ENCODE measurements at regions not wholly inside any gene's neighbourhood (a gene's known extent, or its start where the extent isn't known, plus 50 kb on each side); places are given as distances from the start of the nearest gene placed in this dataset.

DNA sequence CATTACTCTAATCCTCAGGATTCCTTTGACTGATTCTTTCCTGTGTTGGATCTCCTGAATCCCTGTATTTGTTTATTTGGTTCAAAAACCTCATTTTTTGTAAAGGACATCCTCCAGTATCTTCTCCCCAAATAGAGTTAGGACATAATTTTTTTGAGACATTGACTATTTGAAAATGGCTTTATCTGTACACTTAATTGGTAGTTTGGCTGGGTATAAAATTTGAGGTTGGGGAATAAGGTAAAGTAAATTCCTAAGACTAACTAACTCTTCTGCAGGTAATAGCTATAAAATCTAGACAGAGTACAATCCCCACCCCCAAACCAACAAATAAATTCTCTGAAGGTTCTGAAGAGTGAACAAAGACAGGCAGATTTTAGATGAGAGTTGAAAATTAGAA lies 114.4 kb downstream of the CTTN start:
- Mint-ChIP-seq H3K36me3 (peaks cover 5% of the 10 kb centered on the region), H3K4me3 (no peak overlapping the region), H3K27me3 (peaks cover 14% of the 10 kb centered on the region), H3K4me1 (ENCODE audit: low read depth) (no peaks in the 10 kb centered on the region), H3K27ac (no peak overlapping the region), H3K9me3 (peaks cover 26% of the 10 kb centered on the region)
- ChIA-PET POLR2A (no interaction called here), CTCF (no interaction called here)
- no peak for DNase-seq
- intact Hi-C loops (cut with micrococcal nuclease) = no loop called here

GRCh38 chr11:70517203-70517602 lies 118.9 kb downstream of the CTTN start:
- ChIA-PET CTCF (no interaction called here), POLR2A (no interaction called here)
- Mint-ChIP-seq H3K4me1 (ENCODE audit: low read depth) (no peaks in the 10 kb centered on the region), H3K27me3 (peaks cover 17% of the 10 kb centered on the region), H3K36me3 (peaks cover 1% of the 10 kb centered on the region), H3K4me3 (no peak overlapping the region), H3K27ac (no peak overlapping the region), H3K9me3 (peaks cover 18% of the 10 kb centered on the region)
- intact Hi-C loops (cut with micrococcal nuclease) = no loop called here
- DNase-seq = no peak

DNA sequence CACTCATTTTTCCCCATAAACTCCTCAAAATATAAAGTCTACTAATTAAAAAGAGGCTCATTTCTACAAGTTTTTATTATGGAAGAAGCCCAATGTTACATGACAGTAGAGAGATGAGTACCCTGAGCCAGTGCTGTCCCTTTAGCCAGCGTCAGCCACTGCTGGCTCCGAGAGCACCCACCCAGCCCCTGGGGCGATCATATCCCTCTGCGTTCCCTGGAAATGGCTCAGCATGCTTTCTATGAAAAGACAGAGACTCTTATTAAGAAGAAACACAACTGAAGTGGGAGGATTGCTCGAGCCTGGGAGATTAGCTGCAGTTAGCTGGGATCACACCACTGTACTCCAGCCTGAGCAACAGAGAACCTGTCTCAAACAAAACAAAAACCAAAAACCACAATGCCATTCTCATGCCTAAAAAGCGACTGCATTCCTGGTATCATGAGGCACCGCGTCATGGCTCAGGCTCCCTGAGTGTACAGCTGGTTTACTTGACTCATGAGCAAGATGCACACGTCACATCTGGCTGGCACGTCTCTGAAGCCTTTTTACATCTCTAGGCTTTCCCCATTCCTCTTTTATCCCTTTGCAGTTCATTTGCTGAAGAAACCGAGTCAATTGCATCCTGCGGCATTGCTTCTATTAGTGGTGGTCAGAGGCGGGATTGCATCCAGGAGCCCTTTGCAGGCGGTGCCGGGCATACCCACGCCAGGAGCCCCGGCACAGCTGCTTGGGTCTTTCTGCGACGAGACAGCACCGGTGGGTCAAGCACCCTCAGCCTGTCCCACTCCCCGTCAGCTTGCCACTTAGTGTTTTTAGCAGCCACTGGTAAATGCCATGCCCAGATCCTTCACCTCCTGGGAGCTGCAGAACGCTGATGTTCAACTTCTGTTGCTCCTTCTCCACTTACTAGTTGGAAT lies 119.9 kb downstream of the CTTN start:
- no peak overlapping the region for H3K4me3 Mint-ChIP-seq
- ChIA-PET POLR2A (no interaction called here), CTCF (no interaction called here)
- H3K4me1 Mint-ChIP-seq (ENCODE audit: low read depth) = no peaks in the 10 kb centered on the region
- intact Hi-C loops (cut with micrococcal nuclease) = no loop called here
- no peak overlapping the region for H3K27ac Mint-ChIP-seq
- peaks cover 20% of the 10 kb centered on the region for H3K27me3 Mint-ChIP-seq
- no peaks in the 10 kb centered on the region for H3K36me3 Mint-ChIP-seq
- peaks cover 8% of the 10 kb centered on the region for H3K9me3 Mint-ChIP-seq
- DNase-seq = no peak

DNA sequence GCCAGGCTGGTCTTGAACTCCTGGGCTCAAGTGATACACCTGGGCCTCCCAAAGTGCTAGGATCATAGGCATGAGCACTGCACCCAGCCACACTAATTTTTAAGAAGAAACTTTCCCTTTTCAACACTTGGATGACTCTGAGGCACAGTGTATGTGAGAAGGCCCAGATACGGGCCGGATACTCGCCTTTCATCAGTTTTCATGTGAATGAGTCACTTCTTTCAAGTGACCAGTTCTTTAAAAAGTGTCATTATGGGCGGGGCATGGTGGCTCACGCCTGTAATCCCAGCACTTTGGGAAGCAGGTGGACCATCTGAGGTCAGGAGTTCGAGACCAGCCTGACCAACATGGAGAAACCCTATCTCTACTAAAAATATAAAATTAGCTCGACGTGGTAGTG lies 120.8 kb downstream of the CTTN start:
- DNase-seq = no peak
- no peak overlapping the region for H3K4me3 Mint-ChIP-seq
- intact Hi-C loops (cut with micrococcal nuclease) = no loop called here

GRCh38 chr11:70521475-70522308 lies 123.4 kb downstream of the CTTN start:
- intact Hi-C loops (cut with micrococcal nuclease) = no loop called here
- H3K9me3 Mint-ChIP-seq = no peaks in the 10 kb centered on the region
- H3K4me1 Mint-ChIP-seq (ENCODE audit: low read depth) = no peaks in the 10 kb centered on the region
- no peak for DNase-seq
- H3K4me3 Mint-ChIP-seq = no peak overlapping the region
- ChIA-PET POLR2A (no interaction called here), CTCF (no interaction called here)
- H3K36me3 Mint-ChIP-seq = no peaks in the 10 kb centered on the region
- peaks cover 23% of the 10 kb centered on the region for H3K27me3 Mint-ChIP-seq
- no peak overlapping the region for H3K27ac Mint-ChIP-seq

More for the DNA sequence above, 120.8 kb downstream of the CTTN start:
- Mint-ChIP-seq H3K9me3 (peaks cover 3% of the 10 kb centered on the region), H3K36me3 (no peaks in the 10 kb centered on the region), H3K4me1 (ENCODE audit: low read depth) (no peaks in the 10 kb centered on the region), H3K27ac (no peak overlapping the region), H3K27me3 (peaks cover 24% of the 10 kb centered on the region)
- CTCF ChIA-PET = no interaction called here
- POLR2A ChIA-PET = no interaction called here

DNA sequence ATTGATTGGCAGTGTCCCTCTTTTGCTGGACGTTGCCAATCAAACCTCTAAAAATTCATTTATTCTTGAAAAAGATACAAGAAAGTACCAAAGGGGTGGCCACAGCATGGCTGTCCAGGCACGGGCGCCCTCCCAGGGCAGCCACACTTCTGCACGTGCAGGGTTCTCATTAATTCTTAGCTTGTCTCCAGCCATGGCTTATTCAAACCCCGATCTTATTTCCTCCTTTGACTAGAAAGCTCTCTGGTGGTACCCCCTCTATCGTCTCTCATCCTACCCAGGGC lies 123.9 kb downstream of the CTTN start:
- ChIA-PET POLR2A (no interaction called here), CTCF (no interaction called here)
- Mint-ChIP-seq H3K4me3 (no peak overlapping the region), H3K27ac (no peak overlapping the region), H3K27me3 (peaks cover 23% of the 10 kb centered on the region), H3K4me1 (ENCODE audit: low read depth) (no peaks in the 10 kb centered on the region), H3K9me3 (no peaks in the 10 kb centered on the region), H3K36me3 (no peaks in the 10 kb centered on the region)
- DNase-seq = no peak
- intact Hi-C loops (cut with micrococcal nuclease) = no loop called here

- CTCF ChIA-PET = no interaction called here
- peaks cover 23% of the 10 kb centered on the region for H3K27me3 Mint-ChIP-seq
- intact Hi-C loops (cut with micrococcal nuclease) = no loop called here
- DNase-seq = no peak
- no peak overlapping the region for H3K27ac Mint-ChIP-seq
- no peaks in the 10 kb centered on the region for H3K9me3 Mint-ChIP-seq
- H3K4me1 Mint-ChIP-seq (ENCODE audit: low read depth) = no peaks in the 10 kb centered on the region
- no peaks in the 10 kb centered on the region for H3K36me3 Mint-ChIP-seq
- no peak overlapping the region for H3K4me3 Mint-ChIP-seq
- POLR2A ChIA-PET = no interaction called here
These were observed 124.4 kb downstream of the CTTN start for GRCh38 chr11:70522593-70523311.

GRCh38 chr11:70523384-70524095 lies 125.2 kb downstream of the CTTN start:
- no peaks in the 10 kb centered on the region for H3K4me1 Mint-ChIP-seq (ENCODE audit: low read depth)
- H3K36me3 Mint-ChIP-seq = no peaks in the 10 kb centered on the region
- DNase-seq = no peak
- no peak overlapping the region for H3K4me3 Mint-ChIP-seq
- ChIA-PET CTCF (no interaction called here), POLR2A (no interaction called here)
- intact Hi-C loops (cut with micrococcal nuclease) = no loop called here
- no peak overlapping the region for H3K27ac Mint-ChIP-seq
- peaks cover 23% of the 10 kb centered on the region for H3K27me3 Mint-ChIP-seq
- H3K9me3 Mint-ChIP-seq = no peaks in the 10 kb centered on the region

DNA sequence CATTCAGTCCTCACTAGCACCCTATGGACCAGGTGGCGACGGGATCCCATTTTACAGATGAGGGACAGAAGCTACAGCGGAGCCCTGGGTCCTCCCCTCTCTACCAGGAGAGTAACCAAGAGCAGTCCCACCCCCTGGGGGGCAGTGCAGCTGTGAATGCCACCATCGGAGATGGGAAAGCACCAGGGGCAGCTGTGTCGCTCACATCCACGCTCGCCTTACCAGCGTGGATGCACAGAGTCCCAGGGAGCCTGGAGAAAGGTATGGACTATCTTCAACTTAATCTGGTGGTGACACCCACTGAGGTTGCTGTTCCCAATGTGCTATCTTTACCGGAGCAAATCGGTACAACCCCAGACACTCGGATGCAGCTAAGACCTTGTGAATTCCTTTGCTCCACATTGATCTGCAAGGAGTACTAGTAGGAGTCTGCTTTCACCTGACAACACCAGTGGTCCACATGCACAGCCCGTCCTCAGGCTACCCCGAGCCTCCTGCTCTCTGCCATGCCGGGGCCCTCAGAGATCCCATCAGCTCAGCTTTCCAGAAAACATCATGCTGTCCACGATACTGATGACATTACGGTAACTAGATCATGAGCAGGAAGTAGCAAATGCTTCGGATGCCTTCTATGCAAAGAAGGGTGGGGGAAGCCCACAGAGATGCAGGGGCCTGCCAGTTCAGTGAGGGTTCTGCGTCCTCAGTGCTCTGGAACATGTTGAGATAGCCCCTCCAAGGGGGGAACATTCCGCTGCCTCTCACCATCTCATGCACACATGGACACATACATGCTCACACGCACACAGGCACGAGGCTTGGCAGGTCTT lies 126.0 kb downstream of the CTTN start:
- no peaks in the 10 kb centered on the region for H3K4me1 Mint-ChIP-seq (ENCODE audit: low read depth)
- ChIA-PET POLR2A (no interaction called here), CTCF (no interaction called here)
- no peaks in the 10 kb centered on the region for H3K9me3 Mint-ChIP-seq
- peaks cover 23% of the 10 kb centered on the region for H3K27me3 Mint-ChIP-seq
- DNase-seq = no peak
- H3K4me3 Mint-ChIP-seq = no peak overlapping the region
- intact Hi-C loops (cut with micrococcal nuclease) = no loop called here
- H3K27ac Mint-ChIP-seq = no peak overlapping the region
- H3K36me3 Mint-ChIP-seq = no peaks in the 10 kb centered on the region

DNA sequence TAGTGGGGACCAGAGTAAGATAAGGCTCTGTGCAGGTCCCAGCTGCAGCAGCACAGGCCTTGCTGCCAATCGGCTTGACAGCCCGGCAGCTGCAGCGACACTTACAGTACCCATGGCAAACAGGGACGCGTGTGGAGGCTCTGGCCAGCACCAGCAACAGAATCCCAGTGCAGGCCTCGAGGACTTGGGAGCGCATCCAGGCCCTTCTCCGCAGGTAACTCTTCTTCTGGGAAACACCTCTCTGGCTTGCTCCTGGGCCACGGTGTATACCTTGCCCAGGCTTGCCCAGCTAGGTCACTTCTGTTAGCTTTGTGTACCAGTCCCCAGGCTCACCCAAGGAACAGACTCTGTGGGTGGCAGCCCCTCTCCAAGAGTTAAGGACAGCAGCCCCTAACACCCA lies 126.7 kb downstream of the CTTN start:
- no peak overlapping the region for H3K4me3 Mint-ChIP-seq
- no peaks in the 10 kb centered on the region for H3K4me1 Mint-ChIP-seq (ENCODE audit: low read depth)
- intact Hi-C loops (cut with micrococcal nuclease) = no loop called here

DNA sequence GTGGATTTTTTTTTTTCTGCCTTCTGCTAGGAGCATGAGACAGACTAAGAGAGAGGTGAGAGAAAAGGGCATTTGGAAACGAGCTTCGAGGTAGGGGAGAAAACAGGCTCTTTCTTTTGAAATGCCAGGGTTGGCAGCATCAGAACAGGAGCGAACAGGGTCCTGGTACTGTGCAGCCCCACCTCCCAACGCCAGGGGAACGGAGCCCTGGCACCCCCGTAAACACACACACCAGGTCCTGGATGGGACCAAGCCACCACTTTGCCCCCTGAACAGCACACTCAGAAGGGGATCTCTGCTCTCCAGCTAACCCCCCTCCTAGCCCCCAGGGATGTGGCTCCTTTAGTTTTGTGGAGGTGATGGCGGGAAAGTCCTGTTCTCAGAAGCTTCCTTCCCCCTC lies 127.1 kb downstream of the CTTN start:
- H3K36me3 Mint-ChIP-seq = no peaks in the 10 kb centered on the region
- DNase-seq = no peak
- H3K27ac Mint-ChIP-seq = no peak overlapping the region
- intact Hi-C loops (cut with micrococcal nuclease) = no loop called here
- CTCF ChIA-PET = no interaction called here
- H3K4me1 Mint-ChIP-seq (ENCODE audit: low read depth) = no peaks in the 10 kb centered on the region
- no peaks in the 10 kb centered on the region for H3K9me3 Mint-ChIP-seq
- H3K27me3 Mint-ChIP-seq = peaks cover 22% of the 10 kb centered on the region
- H3K4me3 Mint-ChIP-seq = no peak overlapping the region
- POLR2A ChIA-PET = no interaction called here

More for the DNA sequence above, 126.7 kb downstream of the CTTN start:
- CTCF ChIA-PET = no interaction called here
- Mint-ChIP-seq H3K36me3 (no peaks in the 10 kb centered on the region), H3K9me3 (no peaks in the 10 kb centered on the region), H3K27me3 (peaks cover 23% of the 10 kb centered on the region), H3K27ac (no peak overlapping the region)
- POLR2A ChIA-PET = no interaction called here
- no peak for DNase-seq
